SK-N-SH (cell line): ENCODE measurements at regions not wholly inside any gene's neighbourhood (a gene's known extent, or its start where the extent isn't known, plus 50 kb on each side); places are given as distances from the start of the nearest gene placed in this dataset.

Experiments
- ELF1 ChIP-seq: IDR thresholded peaks from 2 replicates; pipeline ENCODE4 v1.4.0; 2012
- EP300 ChIP-seq, 2 experiments: IDR thresholded peaks; 2 replicates each; pipeline versions ENCODE4 v1.4.0 to v1.6.1; 2012; ENCODE audit warnings: borderline replicate concordance in 1 of 2, low read depth in 1 of 2, low read length in 1 of 2
- EZH2phosphoT487 ChIP-seq: fragments of 200-600 bp; sonication (generic); IDR thresholded peaks from 2 replicates; pipeline ENCODE4 v1.6.1; 2017; ENCODE audit warnings: low read depth, mixed run types, mild to moderate bottlenecking, antibody characterized with exemption, moderate library complexity, borderline replicate concordance
- MXI1 ChIP-seq: IDR thresholded peaks from 2 replicates; pipeline ENCODE4 v1.6.1; 2012; ENCODE audit warnings: mild to moderate bottlenecking, low read depth, low read length, improper control_type of control experiment
- RFX5 ChIP-seq: IDR thresholded peaks from 2 replicates; pipeline ENCODE4 v1.6.1; 2012; ENCODE audit warnings: mild to moderate bottlenecking, improper control_type of control experiment, low read length
- TF ChIP-seq, protein P1 (sequence below): fragments of 200-600 bp; sonication (generic); IDR thresholded peaks from 2 replicates; pipeline ENCODE4 v1.6.1; 2017; ENCODE audit warnings: antibody characterized with exemption, mild to moderate bottlenecking, moderate library complexity

GRCh38 chr5:167855818-167856217 lies 435.6 kb upstream of the WWC1 start:
- TF ChIP-seq EP300 (IDR thresholded peaks at IDR 0.05; ENCODE audit: borderline replicate concordance in 1 of 2, low read depth in 1 of 2, low read length in 1 of 2) = no peak
- no peak for TF ChIP-seq EZH2phosphoT487
- no peak for TF ChIP-seq ELF1
- no peak for TF ChIP-seq MXI1
- TF ChIP-seq, protein P1, sequence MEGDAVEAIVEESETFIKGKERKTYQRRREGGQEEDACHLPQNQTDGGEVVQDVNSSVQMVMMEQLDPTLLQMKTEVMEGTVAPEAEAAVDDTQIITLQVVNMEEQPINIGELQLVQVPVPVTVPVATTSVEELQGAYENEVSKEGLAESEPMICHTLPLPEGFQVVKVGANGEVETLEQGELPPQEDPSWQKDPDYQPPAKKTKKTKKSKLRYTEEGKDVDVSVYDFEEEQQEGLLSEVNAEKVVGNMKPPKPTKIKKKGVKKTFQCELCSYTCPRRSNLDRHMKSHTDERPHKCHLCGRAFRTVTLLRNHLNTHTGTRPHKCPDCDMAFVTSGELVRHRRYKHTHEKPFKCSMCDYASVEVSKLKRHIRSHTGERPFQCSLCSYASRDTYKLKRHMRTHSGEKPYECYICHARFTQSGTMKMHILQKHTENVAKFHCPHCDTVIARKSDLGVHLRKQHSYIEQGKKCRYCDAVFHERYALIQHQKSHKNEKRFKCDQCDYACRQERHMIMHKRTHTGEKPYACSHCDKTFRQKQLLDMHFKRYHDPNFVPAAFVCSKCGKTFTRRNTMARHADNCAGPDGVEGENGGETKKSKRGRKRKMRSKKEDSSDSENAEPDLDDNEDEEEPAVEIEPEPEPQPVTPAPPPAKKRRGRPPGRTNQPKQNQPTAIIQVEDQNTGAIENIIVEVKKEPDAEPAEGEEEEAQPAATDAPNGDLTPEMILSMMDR = no peak
- no peak for TF ChIP-seq RFX5
